WTC11 (cell line): ENCODE measurements at regions not wholly inside any gene's neighbourhood (a gene's known extent, or its start where the extent isn't known, plus 50 kb on each side); places are given as distances from the start of the nearest gene placed in this dataset.
A peak's percentile ranks its signal among the peaks of the same experiment; 100 is the strongest.

Experiments
- ATAC-seq: fragments of 200-7000 bp; cut with Tn5 transposase; 2 replicates; pipeline ENCODE4 v1.10.0; 2021; ENCODE audit warnings: mild to moderate bottlenecking, moderate library complexity
- CTCF ChIA-PET: fragments of 300-600 bp; sonication (Branson Sonifier 250); formaldehyde crosslinking; loops from one replicate; lab custom pipeline; 2021; ENCODE audit warnings: antibody characterized with exemption; lab: Charles Lee
- POLR2A ChIA-PET: fragments of 350-600 bp; sonication (Branson Sonifier 250); formaldehyde crosslinking; loops from one replicate; lab custom pipeline; 2021; ENCODE audit warnings: antibody characterized with exemption; lab: Charles Lee
- DNase-seq: peaks from one replicate; pipeline ENCODE4 v3.0.0; 2021; ENCODE audit warnings: low spot score
- H3K27ac Mint-ChIP-seq: 2 replicates; pipeline ENCODE4 v1.8.0; 2021; ENCODE audit warnings: mixed read lengths
- H3K27me3 Mint-ChIP-seq: 2 replicates; pipeline ENCODE4 v1.8.0; 2021; ENCODE audit warnings: low read depth, mild to moderate bottlenecking, moderate library complexity, mixed read lengths
- H3K36me3 Mint-ChIP-seq: 2 replicates; pipeline ENCODE4 v1.8.0; 2021; ENCODE audit warnings: mixed read lengths
- H3K4me1 Mint-ChIP-seq: 2 replicates; pipeline ENCODE4 v1.8.0; 2022; ENCODE audit warnings: mixed read lengths
- H3K4me3 Mint-ChIP-seq: 2 replicates; pipeline ENCODE4 v1.8.0; 2021; ENCODE audit warnings: mild to moderate bottlenecking, moderate library complexity, mixed read lengths
- H3K9me3 Mint-ChIP-seq: 2 replicates; pipeline ENCODE4 v1.8.0; 2021; ENCODE audit warnings: mixed read lengths
- GABPB1 ChIP-seq: sonication (generic); formaldehyde crosslinking; IDR thresholded peaks from 2 replicates; pipeline ENCODE4 v1.8.1; 2023; ENCODE audit warnings: mild to moderate bottlenecking, missing genetic modification reagents
- GTF2I ChIP-seq: fragments of 250-450 bp; sonication (Bioruptor Pico); conservative IDR thresholded peaks from 2 replicates; pipeline ENCODE4 v1.4.0; 2021; ENCODE audit warnings: mild to moderate bottlenecking
- TEAD4 ChIP-seq: sonication (generic); formaldehyde crosslinking; IDR thresholded peaks from 2 replicates; pipeline ENCODE4 v1.8.0; 2022; ENCODE audit warnings: mild to moderate bottlenecking, missing genetic modification reagents
- ZNF317 ChIP-seq: sonication (generic); formaldehyde crosslinking; IDR thresholded peaks from 2 replicates; pipeline ENCODE4 v1.8.1; 2023; ENCODE audit warnings: low read depth, mild to moderate bottlenecking, moderate library complexity, missing genetic modification reagents, borderline replicate concordance
- TF ChIP-seq, protein P1 (sequence below): sonication (generic); formaldehyde crosslinking; IDR thresholded peaks from 2 replicates; pipeline ENCODE4 v1.8.1; 2022; ENCODE audit warnings: low read depth, mild to moderate bottlenecking, moderate library complexity, missing genetic modification reagents, borderline replicate concordance
- TF ChIP-seq, protein P2 (sequence below): fragments of 200-600 bp; IDR thresholded peaks from 2 replicates; pipeline ENCODE4 v1.8.0; 2022; ENCODE audit warnings: antibody characterized with exemption
- TF ChIP-seq, protein P3 (sequence below): sonication (generic); formaldehyde crosslinking; IDR thresholded peaks from 2 replicates; pipeline ENCODE4 v1.8.0; 2022; ENCODE audit warnings: mild to moderate bottlenecking, missing genetic modification reagents
- TF ChIP-seq, protein P4 (sequence below): sonication (generic); formaldehyde crosslinking; conservative IDR thresholded peaks from 2 replicates; pipeline ENCODE4 v1.8.1; 2022; ENCODE audit warnings: mild to moderate bottlenecking, missing genetic modification reagents
- TF ChIP-seq, protein P5 (sequence below): fragments of 250-450 bp; sonication (Bioruptor Pico); IDR thresholded peaks from 2 replicates; pipeline ENCODE4 v1.9.0; 2021; ENCODE audit warnings: moderate library complexity, mild to moderate bottlenecking, inconsistent platforms, borderline replicate concordance
- TF ChIP-seq, protein P6 (sequence below): fragments of 250-450 bp; sonication (Bioruptor Pico); IDR thresholded peaks from 2 replicates; pipeline ENCODE4 v1.9.0; 2021; ENCODE audit warnings: mild to moderate bottlenecking
- TF ChIP-seq, protein P7 (sequence below): sonication (generic); formaldehyde crosslinking; IDR thresholded peaks from 2 replicates; pipeline ENCODE4 v1.8.1; 2023; ENCODE audit warnings: mild to moderate bottlenecking, missing genetic modification reagents
- TF ChIP-seq, protein P8 (sequence below): sonication (generic); formaldehyde crosslinking; IDR thresholded peaks from 2 replicates; pipeline ENCODE4 v1.8.1; 2022; ENCODE audit warnings: low read depth, missing genetic modification reagents, borderline replicate concordance
- TF ChIP-seq, protein P9 (sequence below): sonication (generic); formaldehyde crosslinking; conservative IDR thresholded peaks from 2 replicates; pipeline ENCODE4 v1.8.1; 2023; ENCODE audit warnings: mild to moderate bottlenecking, low read depth, missing genetic modification reagents, moderate library complexity
- TF ChIP-seq, protein P10 (sequence below): sonication (generic); formaldehyde crosslinking; IDR thresholded peaks from 2 replicates; pipeline ENCODE4 v1.8.0; 2023; ENCODE audit warnings: missing genetic modification reagents, mild to moderate bottlenecking, borderline replicate concordance

DNA sequence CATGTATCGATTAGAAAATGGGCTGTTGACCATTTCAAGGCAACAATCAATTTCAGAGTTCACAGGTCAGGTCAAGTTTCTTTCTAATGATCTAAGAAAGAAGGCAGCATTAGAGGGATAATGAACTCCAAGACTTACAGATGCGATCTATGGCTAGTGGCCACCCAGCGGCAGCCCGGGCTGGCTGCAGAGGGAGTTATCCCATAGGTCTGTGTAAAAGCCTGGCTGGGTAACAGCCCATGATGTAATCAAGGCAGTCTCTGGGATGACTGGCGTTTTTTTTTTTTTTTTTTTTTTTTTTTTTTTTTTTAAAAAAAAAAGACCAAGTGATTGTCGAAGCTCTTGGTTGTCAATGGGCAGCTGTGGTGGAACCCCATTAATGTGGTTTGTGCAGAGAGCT is 171.1 kb upstream of the SKOR2 start (continued):
- TF ChIP-seq, protein P1, sequence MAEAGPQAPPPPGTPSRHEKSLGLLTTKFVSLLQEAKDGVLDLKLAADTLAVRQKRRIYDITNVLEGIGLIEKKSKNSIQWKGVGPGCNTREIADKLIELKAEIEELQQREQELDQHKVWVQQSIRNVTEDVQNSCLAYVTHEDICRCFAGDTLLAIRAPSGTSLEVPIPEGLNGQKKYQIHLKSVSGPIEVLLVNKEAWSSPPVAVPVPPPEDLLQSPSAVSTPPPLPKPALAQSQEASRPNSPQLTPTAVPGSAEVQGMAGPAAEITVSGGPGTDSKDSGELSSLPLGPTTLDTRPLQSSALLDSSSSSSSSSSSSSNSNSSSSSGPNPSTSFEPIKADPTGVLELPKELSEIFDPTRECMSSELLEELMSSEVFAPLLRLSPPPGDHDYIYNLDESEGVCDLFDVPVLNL (CRISPR knock-in tag): no peak
- no peak for TF ChIP-seq ZNF317
- TF ChIP-seq, protein P2, sequence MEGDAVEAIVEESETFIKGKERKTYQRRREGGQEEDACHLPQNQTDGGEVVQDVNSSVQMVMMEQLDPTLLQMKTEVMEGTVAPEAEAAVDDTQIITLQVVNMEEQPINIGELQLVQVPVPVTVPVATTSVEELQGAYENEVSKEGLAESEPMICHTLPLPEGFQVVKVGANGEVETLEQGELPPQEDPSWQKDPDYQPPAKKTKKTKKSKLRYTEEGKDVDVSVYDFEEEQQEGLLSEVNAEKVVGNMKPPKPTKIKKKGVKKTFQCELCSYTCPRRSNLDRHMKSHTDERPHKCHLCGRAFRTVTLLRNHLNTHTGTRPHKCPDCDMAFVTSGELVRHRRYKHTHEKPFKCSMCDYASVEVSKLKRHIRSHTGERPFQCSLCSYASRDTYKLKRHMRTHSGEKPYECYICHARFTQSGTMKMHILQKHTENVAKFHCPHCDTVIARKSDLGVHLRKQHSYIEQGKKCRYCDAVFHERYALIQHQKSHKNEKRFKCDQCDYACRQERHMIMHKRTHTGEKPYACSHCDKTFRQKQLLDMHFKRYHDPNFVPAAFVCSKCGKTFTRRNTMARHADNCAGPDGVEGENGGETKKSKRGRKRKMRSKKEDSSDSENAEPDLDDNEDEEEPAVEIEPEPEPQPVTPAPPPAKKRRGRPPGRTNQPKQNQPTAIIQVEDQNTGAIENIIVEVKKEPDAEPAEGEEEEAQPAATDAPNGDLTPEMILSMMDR: no peak
- TF ChIP-seq, protein P3, sequence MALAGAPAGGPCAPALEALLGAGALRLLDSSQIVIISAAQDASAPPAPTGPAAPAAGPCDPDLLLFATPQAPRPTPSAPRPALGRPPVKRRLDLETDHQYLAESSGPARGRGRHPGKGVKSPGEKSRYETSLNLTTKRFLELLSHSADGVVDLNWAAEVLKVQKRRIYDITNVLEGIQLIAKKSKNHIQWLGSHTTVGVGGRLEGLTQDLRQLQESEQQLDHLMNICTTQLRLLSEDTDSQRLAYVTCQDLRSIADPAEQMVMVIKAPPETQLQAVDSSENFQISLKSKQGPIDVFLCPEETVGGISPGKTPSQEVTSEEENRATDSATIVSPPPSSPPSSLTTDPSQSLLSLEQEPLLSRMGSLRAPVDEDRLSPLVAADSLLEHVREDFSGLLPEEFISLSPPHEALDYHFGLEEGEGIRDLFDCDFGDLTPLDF: no peak
- TF ChIP-seq, all 79 proteins: peak for 0

DNA sequence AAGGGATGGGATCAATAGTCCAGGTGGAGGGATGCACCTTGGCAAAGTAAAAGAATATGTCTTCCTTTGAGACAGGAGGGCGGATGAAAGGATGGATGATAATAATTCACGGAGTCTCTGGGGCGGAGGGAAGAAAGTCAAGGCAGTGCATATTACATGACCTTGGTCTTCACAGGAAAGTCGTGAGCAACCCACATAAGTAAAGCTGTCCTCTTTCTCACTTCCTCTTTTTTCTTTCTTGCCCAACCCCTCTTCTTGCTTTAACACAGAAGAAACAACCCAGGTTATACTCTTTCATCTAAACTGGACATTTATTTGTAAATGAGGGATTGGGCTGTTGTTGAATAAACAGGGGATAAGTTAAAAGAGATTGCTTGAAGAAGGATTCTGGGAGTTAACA is 168.7 kb upstream of the SKOR2 start:
- Mint-ChIP-seq H3K36me3 (no peaks in the 10 kb centered on the region), H3K27ac (no peak overlapping the region), H3K27me3 (peaks cover 92% of the 10 kb centered on the region), H3K4me3 (no peak overlapping the region), H3K9me3 (no peaks in the 10 kb centered on the region), H3K4me1 (peaks cover 27% of the 10 kb centered on the region)
- CTCF ChIA-PET: interaction anchor here (1.7 kb wide), 1 partner anchor 22 kb away, joined by 5 read pairs; no protein-coding TSS in a partner anchor
- DNase-seq (no peak), ATAC-seq (no peak)
- POLR2A ChIA-PET: no interaction called here
- TF ChIP-seq, protein P4, sequence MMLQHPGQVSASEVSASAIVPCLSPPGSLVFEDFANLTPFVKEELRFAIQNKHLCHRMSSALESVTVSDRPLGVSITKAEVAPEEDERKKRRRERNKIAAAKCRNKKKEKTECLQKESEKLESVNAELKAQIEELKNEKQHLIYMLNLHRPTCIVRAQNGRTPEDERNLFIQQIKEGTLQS: no peak
- TF ChIP-seq, protein P5, sequence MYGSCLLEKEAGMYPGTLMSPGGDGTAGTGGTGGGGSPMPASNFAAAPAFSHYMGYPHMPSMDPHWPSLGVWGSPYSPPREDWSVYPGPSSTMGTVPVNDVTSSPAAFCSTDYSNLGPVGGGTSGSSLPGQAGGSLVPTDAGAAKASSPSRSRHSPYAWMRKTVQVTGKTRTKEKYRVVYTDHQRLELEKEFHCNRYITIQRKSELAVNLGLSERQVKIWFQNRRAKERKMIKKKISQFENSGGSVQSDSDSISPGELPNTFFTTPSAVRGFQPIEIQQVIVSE (CRISPR knock-in tag): no peak
- TF ChIP-seq, all 79 proteins: peak for 0

DNA sequence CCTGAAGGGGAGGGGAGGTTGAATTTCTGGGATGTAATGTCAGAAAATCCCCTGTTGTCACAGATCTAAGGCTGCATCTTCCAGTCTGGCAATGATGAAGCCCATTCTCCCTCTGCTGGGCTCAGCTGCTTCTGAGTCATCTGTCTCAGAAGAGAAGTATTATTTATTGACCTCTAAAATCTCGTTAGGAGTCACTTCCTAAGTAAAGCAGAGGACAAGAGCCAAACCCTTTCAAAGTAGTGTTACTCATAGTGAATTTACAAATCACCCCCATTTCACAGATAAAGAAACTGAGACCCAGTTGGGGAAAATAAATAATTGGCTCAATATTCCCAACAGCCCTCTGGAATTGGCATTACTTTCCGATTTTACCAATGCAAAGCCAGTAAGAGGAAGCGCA is 167.3 kb upstream of the SKOR2 start:
- CTCF ChIA-PET: interaction anchor here (1.1 to 1.4 kb wide), 2 partner anchors 21 to 214 kb away, joined by 3 to 6 read pairs; no protein-coding TSS in a partner anchor
- Mint-ChIP-seq H3K9me3 (no peaks in the 10 kb centered on the region), H3K36me3 (no peaks in the 10 kb centered on the region), H3K27me3 (peaks cover 88% of the 10 kb centered on the region), H3K27ac (no peak overlapping the region), H3K4me1 (peaks cover 27% of the 10 kb centered on the region), H3K4me3 (no peak overlapping the region)
- POLR2A ChIA-PET: interaction anchor here (0.5 kb wide), 1 partner anchor 503 kb away, joined by 3 read pairs; no protein-coding TSS in a partner anchor
- TF ChIP-seq GTF2I (0 out of 2 replicates have a peak, but pooled peaks have one; percentile 54), TEAD4 (no peak), GABPB1 (CRISPR knock-in tag) (no peak)
- TF ChIP-seq, protein P6, sequence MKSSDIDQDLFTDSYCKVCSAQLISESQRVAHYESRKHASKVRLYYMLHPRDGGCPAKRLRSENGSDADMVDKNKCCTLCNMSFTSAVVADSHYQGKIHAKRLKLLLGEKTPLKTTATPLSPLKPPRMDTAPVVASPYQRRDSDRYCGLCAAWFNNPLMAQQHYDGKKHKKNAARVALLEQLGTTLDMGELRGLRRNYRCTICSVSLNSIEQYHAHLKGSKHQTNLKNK (CRISPR knock-in tag): no peak
- TF ChIP-seq, protein P7, sequence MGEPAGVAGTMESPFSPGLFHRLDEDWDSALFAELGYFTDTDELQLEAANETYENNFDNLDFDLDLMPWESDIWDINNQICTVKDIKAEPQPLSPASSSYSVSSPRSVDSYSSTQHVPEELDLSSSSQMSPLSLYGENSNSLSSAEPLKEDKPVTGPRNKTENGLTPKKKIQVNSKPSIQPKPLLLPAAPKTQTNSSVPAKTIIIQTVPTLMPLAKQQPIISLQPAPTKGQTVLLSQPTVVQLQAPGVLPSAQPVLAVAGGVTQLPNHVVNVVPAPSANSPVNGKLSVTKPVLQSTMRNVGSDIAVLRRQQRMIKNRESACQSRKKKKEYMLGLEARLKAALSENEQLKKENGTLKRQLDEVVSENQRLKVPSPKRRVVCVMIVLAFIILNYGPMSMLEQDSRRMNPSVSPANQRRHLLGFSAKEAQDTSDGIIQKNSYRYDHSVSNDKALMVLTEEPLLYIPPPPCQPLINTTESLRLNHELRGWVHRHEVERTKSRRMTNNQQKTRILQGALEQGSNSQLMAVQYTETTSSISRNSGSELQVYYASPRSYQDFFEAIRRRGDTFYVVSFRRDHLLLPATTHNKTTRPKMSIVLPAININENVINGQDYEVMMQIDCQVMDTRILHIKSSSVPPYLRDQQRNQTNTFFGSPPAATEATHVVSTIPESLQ (CRISPR knock-in tag): no peak
- TF ChIP-seq, protein P8, sequence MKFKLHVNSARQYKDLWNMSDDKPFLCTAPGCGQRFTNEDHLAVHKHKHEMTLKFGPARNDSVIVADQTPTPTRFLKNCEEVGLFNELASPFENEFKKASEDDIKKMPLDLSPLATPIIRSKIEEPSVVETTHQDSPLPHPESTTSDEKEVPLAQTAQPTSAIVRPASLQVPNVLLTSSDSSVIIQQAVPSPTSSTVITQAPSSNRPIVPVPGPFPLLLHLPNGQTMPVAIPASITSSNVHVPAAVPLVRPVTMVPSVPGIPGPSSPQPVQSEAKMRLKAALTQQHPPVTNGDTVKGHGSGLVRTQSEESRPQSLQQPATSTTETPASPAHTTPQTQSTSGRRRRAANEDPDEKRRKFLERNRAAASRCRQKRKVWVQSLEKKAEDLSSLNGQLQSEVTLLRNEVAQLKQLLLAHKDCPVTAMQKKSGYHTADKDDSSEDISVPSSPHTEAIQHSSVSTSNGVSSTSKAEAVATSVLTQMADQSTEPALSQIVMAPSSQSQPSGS: no peak
- TF ChIP-seq, protein P9, sequence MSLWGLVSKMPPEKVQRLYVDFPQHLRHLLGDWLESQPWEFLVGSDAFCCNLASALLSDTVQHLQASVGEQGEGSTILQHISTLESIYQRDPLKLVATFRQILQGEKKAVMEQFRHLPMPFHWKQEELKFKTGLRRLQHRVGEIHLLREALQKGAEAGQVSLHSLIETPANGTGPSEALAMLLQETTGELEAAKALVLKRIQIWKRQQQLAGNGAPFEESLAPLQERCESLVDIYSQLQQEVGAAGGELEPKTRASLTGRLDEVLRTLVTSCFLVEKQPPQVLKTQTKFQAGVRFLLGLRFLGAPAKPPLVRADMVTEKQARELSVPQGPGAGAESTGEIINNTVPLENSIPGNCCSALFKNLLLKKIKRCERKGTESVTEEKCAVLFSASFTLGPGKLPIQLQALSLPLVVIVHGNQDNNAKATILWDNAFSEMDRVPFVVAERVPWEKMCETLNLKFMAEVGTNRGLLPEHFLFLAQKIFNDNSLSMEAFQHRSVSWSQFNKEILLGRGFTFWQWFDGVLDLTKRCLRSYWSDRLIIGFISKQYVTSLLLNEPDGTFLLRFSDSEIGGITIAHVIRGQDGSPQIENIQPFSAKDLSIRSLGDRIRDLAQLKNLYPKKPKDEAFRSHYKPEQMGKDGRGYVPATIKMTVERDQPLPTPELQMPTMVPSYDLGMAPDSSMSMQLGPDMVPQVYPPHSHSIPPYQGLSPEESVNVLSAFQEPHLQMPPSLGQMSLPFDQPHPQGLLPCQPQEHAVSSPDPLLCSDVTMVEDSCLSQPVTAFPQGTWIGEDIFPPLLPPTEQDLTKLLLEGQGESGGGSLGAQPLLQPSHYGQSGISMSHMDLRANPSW (CRISPR knock-in tag): no peak
- TF ChIP-seq, protein P10, sequence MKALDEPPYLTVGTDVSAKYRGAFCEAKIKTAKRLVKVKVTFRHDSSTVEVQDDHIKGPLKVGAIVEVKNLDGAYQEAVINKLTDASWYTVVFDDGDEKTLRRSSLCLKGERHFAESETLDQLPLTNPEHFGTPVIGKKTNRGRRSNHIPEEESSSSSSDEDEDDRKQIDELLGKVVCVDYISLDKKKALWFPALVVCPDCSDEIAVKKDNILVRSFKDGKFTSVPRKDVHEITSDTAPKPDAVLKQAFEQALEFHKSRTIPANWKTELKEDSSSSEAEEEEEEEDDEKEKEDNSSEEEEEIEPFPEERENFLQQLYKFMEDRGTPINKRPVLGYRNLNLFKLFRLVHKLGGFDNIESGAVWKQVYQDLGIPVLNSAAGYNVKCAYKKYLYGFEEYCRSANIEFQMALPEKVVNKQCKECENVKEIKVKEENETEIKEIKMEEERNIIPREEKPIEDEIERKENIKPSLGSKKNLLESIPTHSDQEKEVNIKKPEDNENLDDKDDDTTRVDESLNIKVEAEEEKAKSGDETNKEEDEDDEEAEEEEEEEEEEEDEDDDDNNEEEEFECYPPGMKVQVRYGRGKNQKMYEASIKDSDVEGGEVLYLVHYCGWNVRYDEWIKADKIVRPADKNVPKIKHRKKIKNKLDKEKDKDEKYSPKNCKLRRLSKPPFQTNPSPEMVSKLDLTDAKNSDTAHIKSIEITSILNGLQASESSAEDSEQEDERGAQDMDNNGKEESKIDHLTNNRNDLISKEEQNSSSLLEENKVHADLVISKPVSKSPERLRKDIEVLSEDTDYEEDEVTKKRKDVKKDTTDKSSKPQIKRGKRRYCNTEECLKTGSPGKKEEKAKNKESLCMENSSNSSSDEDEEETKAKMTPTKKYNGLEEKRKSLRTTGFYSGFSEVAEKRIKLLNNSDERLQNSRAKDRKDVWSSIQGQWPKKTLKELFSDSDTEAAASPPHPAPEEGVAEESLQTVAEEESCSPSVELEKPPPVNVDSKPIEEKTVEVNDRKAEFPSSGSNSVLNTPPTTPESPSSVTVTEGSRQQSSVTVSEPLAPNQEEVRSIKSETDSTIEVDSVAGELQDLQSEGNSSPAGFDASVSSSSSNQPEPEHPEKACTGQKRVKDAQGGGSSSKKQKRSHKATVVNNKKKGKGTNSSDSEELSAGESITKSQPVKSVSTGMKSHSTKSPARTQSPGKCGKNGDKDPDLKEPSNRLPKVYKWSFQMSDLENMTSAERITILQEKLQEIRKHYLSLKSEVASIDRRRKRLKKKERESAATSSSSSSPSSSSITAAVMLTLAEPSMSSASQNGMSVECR (CRISPR knock-in tag): no peak
- ATAC-seq (no peak), DNase-seq (no peak)
